ENCODE measurements at regions not wholly inside any gene's neighbourhood (a gene's known extent, or its start where the extent isn't known, plus 50 kb on each side); places are given as distances from the start of the nearest gene placed in this dataset.
"Not testable (repeated sequence)": the region's sequence is repeated elsewhere in the genome, so short reads cannot be mapped to it uniquely, and the experiment has no call there.

GRCh38 chr17:26936645-26937044 is 357.3 kb upstream of the WSB1 start:
- DNase-seq = not testable (repeated sequence)

- not testable (repeated sequence) for DNase-seq
These were observed 356.1 kb upstream of the WSB1 start for GRCh38 chr17:26937750-26938322.

- not testable (repeated sequence) for DNase-seq
These were observed 354.2 kb upstream of the WSB1 start for GRCh38 chr17:26939755-26940154.

GRCh38 chr17:26940587-26940986 is 353.3 kb upstream of the WSB1 start:
- not testable (repeated sequence) for DNase-seq

- DNase-seq = no peak
These were observed 331.4 kb upstream of the WSB1 start for GRCh38 chr17:26962255-26963162.

- DNase-seq = no peak
These were observed 330.8 kb upstream of the WSB1 start for GRCh38 chr17:26963163-26963503.

GRCh38 chr17:26965898-26966624 is 327.9 kb upstream of the WSB1 start:
- not testable (repeated sequence) for DNase-seq

GRCh38 chr17:26966625-26967179 is 327.2 kb upstream of the WSB1 start:
- DNase-seq = not testable (repeated sequence)

GRCh38 chr17:26981845-26982425 is 312.0 kb upstream of the WSB1 start:
- DNase-seq = not testable (repeated sequence)

- DNase-seq = not testable (repeated sequence)
These were observed 311.4 kb upstream of the WSB1 start for GRCh38 chr17:26982563-26982962.

- not testable (repeated sequence) for DNase-seq
These were observed 306.1 kb upstream of the WSB1 start for GRCh38 chr17:26987851-26988250.

- not testable (repeated sequence) for DNase-seq
These were observed 299.3 kb upstream of the WSB1 start for GRCh38 chr17:26994648-26995047.

- DNase-seq = not testable (repeated sequence)
These were observed 297.6 kb upstream of the WSB1 start for GRCh38 chr17:26996146-26996916.

GRCh38 chr17:27007734-27008531 is 286.0 kb upstream of the WSB1 start:
- not testable (repeated sequence) for DNase-seq

- DNase-seq = no peak
These were observed 284.8 kb upstream of the WSB1 start for GRCh38 chr17:27009087-27009486.

GRCh38 chr17:27010138-27010537 is 283.8 kb upstream of the WSB1 start:
- not testable (repeated sequence) for DNase-seq

GRCh38 chr17:27030552-27030951 is 263.4 kb upstream of the WSB1 start:
- not testable (repeated sequence) for DNase-seq

GRCh38 chr17:27038676-27039075 is 255.2 kb upstream of the WSB1 start:
- DNase-seq = no peak

GRCh38 chr17:27045039-27045438 is 248.9 kb upstream of the WSB1 start:
- not testable (repeated sequence) for DNase-seq

- no peak for DNase-seq
These were observed 244.7 kb upstream of the WSB1 start for GRCh38 chr17:27049104-27049784.

GRCh38 chr17:27065588-27065987 is 228.3 kb upstream of the WSB1 start:
- no peak for DNase-seq
